Right kidney (tissue), 1 donor: ENCODE measurements at regions not wholly inside any gene's neighbourhood (a gene's known extent, or its start where the extent isn't known, plus 50 kb on each side); places are given as distances from the start of the nearest gene placed in this dataset.

Experiments
- DNase-seq: peaks from one replicate; pipeline ENCODE4 v3.0.0-alpha.2; 2016

DNA sequence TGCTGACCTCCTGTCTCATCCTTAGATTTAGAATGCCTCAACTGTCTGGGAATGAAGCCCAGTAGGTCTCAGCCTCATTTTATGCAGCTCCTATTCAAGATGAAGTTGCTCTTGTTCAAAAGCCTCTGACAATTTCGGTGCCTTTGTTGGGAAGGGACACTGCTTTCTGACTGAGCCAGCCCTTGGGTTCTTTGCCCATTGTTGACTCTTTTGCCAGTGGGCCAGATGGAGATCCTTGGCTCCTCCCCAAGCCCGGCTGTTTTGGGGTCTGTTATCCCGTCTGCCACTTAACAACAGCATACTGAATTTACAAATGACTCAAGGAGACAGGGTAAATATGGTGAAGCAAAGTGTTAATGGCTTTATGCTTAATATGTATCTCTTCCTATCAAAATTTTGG lies 58.3 kb upstream of the PRKX start:
- DNase-seq: no peak

GRCh38 chrX:3768881-3769280 lies 55.4 kb upstream of the PRKX start:
- DNase-seq: no peak
